HEK293 (cell line): ENCODE measurements at regions not wholly inside any gene's neighbourhood (a gene's known extent, or its start where the extent isn't known, plus 50 kb on each side); places are given as distances from the start of the nearest gene placed in this dataset.

Experiments used
- YY1 ChIP-seq: fragments of 450-650 bp; formaldehyde crosslinking; IDR thresholded peaks from 2 replicates; pipeline ENCODE4 v1.5.1; 2018; ENCODE audit warnings: missing biosample characterization, missing genetic modification characterization
- ZNF10 ChIP-seq: fragments of 450-650 bp; formaldehyde crosslinking; IDR thresholded peaks from 2 replicates; pipeline ENCODE4 v1.5.1; 2017; ENCODE audit warnings: missing biosample characterization, missing genetic modification characterization
- ZNF114 ChIP-seq: fragments of 450-650 bp; formaldehyde crosslinking; IDR thresholded peaks from 2 replicates; pipeline ENCODE4 v1.5.0; 2017; ENCODE audit warnings: missing biosample characterization, missing genetic modification characterization
- ZNF214 ChIP-seq: fragments of 450-650 bp; formaldehyde crosslinking; IDR thresholded peaks from 2 replicates; pipeline ENCODE4 v1.5.1; 2017; ENCODE audit warnings: missing biosample characterization, mild to moderate bottlenecking, missing genetic modification characterization, borderline replicate concordance
- ZNF394 ChIP-seq: fragments of 450-650 bp; formaldehyde crosslinking; IDR thresholded peaks from 2 replicates; pipeline ENCODE4 v1.5.1; 2016; ENCODE audit warnings: missing biosample characterization, missing genetic modification characterization, mild to moderate bottlenecking, moderate library complexity, borderline replicate concordance
- ZNF510 ChIP-seq: fragments of 450-650 bp; formaldehyde crosslinking; IDR thresholded peaks from 2 replicates; pipeline ENCODE4 v1.5.1; 2018; ENCODE audit warnings: mild to moderate bottlenecking, missing genetic modification characterization, missing biosample characterization; ENCODE audit not compliant: insufficient replicate concordance
- ZNF585B ChIP-seq: fragments of 450-650 bp; formaldehyde crosslinking; IDR thresholded peaks from 2 replicates; pipeline ENCODE4 v1.5.1; 2016; ENCODE audit warnings: missing biosample characterization, missing genetic modification characterization
- ZNF747 ChIP-seq: fragments of 450-650 bp; formaldehyde crosslinking; IDR thresholded peaks from 2 replicates; pipeline ENCODE4 v1.5.1; 2016; ENCODE audit warnings: missing biosample characterization, missing genetic modification characterization
- ZNF768 ChIP-seq: fragments of 450-650 bp; formaldehyde crosslinking; IDR thresholded peaks from 2 replicates; pipeline ENCODE4 v1.5.1; 2018; ENCODE audit warnings: missing biosample characterization, mild to moderate bottlenecking, missing genetic modification characterization
- TF ChIP-seq, protein P1 (sequence below): fragments of 450-650 bp; formaldehyde crosslinking; IDR thresholded peaks from 2 replicates; pipeline ENCODE4 v1.5.1; 2016; ENCODE audit warnings: missing biosample characterization, missing genetic modification characterization
- TF ChIP-seq, protein P2 (sequence below): fragments of 450-650 bp; formaldehyde crosslinking; IDR thresholded peaks from 2 replicates; pipeline ENCODE4 v1.5.1; 2016; ENCODE audit warnings: missing biosample characterization, missing genetic modification characterization

DNA sequence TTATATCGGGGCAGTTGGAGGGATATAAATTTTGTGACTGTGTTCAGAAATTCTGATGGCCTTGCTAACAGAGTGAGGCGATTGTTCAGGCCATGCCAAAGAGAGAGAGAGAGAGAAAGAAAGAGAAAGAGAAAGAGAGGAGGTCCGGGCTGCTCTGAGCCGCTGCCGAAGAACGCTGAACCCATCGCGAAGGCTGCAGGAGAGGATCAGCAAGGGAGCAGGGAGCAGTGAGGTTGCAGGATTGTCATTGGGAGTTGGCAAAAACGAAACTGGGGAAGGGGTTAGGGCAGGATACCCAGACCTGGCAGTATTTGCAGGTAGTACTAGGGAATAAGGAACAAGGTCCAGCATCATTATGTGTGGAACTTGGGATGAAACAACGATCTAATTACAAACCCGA is 537.1 kb downstream of the INSC start:
- no peak for TF ChIP-seq ZNF585B
- no peak for TF ChIP-seq ZNF768 (tag by site-specific recombination)
- no peak for TF ChIP-seq YY1
- TF ChIP-seq, protein P1, sequence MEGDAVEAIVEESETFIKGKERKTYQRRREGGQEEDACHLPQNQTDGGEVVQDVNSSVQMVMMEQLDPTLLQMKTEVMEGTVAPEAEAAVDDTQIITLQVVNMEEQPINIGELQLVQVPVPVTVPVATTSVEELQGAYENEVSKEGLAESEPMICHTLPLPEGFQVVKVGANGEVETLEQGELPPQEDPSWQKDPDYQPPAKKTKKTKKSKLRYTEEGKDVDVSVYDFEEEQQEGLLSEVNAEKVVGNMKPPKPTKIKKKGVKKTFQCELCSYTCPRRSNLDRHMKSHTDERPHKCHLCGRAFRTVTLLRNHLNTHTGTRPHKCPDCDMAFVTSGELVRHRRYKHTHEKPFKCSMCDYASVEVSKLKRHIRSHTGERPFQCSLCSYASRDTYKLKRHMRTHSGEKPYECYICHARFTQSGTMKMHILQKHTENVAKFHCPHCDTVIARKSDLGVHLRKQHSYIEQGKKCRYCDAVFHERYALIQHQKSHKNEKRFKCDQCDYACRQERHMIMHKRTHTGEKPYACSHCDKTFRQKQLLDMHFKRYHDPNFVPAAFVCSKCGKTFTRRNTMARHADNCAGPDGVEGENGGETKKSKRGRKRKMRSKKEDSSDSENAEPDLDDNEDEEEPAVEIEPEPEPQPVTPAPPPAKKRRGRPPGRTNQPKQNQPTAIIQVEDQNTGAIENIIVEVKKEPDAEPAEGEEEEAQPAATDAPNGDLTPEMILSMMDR (tag by site-specific recombination): no peak
- no peak for TF ChIP-seq ZNF10 (tag by site-specific recombination)
- TF ChIP-seq ZNF510 (tag by site-specific recombination): no peak
- TF ChIP-seq ZNF747 (tag by site-specific recombination): no peak
- TF ChIP-seq ZNF214 (tag by site-specific recombination): no peak
- TF ChIP-seq, protein P2, sequence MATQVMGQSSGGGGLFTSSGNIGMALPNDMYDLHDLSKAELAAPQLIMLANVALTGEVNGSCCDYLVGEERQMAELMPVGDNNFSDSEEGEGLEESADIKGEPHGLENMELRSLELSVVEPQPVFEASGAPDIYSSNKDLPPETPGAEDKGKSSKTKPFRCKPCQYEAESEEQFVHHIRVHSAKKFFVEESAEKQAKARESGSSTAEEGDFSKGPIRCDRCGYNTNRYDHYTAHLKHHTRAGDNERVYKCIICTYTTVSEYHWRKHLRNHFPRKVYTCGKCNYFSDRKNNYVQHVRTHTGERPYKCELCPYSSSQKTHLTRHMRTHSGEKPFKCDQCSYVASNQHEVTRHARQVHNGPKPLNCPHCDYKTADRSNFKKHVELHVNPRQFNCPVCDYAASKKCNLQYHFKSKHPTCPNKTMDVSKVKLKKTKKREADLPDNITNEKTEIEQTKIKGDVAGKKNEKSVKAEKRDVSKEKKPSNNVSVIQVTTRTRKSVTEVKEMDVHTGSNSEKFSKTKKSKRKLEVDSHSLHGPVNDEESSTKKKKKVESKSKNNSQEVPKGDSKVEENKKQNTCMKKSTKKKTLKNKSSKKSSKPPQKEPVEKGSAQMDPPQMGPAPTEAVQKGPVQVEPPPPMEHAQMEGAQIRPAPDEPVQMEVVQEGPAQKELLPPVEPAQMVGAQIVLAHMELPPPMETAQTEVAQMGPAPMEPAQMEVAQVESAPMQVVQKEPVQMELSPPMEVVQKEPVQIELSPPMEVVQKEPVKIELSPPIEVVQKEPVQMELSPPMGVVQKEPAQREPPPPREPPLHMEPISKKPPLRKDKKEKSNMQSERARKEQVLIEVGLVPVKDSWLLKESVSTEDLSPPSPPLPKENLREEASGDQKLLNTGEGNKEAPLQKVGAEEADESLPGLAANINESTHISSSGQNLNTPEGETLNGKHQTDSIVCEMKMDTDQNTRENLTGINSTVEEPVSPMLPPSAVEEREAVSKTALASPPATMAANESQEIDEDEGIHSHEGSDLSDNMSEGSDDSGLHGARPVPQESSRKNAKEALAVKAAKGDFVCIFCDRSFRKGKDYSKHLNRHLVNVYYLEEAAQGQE (tag by site-specific recombination): no peak
- no peak for TF ChIP-seq ZNF394 (tag by site-specific recombination)
- no peak for TF ChIP-seq ZNF114
